GM12875 (cell line): ENCODE measurements at regions not wholly inside any gene's neighbourhood (a gene's known extent, or its start where the extent isn't known, plus 50 kb on each side); places are given as distances from the start of the nearest gene placed in this dataset.

Source experiments
- H3K4me3 ChIP-seq: one replicate; pipeline ENCODE4 v1.5.1; 2011; ENCODE audit warnings: low read depth, low read length, control low read depth
- CTCF ChIP-seq: IDR thresholded peaks from 2 replicates; pipeline ENCODE4 v1.5.1; 2011; ENCODE audit warnings: low read depth, mild to moderate bottlenecking, control low read depth, inconsistent platforms, low read length, moderate library complexity, borderline replicate concordance; ENCODE audit not compliant: insufficient read depth

GRCh38 chr3:27993051-27993450 is 248.4 kb upstream of the CMC1 start:
- no peak overlapping the region for H3K4me3 ChIP-seq
- TF ChIP-seq CTCF = no peak

- no peak for TF ChIP-seq CTCF
- H3K4me3 ChIP-seq = no peak overlapping the region
Measured at GRCh38 chr3:28000608-28001007, 240.8 kb upstream of the CMC1 start.

GRCh38 chr3:28008235-28008634 is 233.2 kb upstream of the CMC1 start:
- H3K4me3 ChIP-seq = no peak overlapping the region
- no peak for TF ChIP-seq CTCF

GRCh38 chr3:28012830-28013229 is 228.6 kb upstream of the CMC1 start:
- no peak overlapping the region for H3K4me3 ChIP-seq
- TF ChIP-seq CTCF = no peak

- no peak overlapping the region for H3K4me3 ChIP-seq
- TF ChIP-seq CTCF = no peak
Measured at GRCh38 chr3:28013864-28014473, 227.4 kb upstream of the CMC1 start.

GRCh38 chr3:28018925-28019718 is 222.3 kb upstream of the CMC1 start:
- TF ChIP-seq CTCF = no peak
- H3K4me3 ChIP-seq = no peak overlapping the region

GRCh38 chr3:28019740-28020139 is 221.7 kb upstream of the CMC1 start:
- TF ChIP-seq CTCF = no peak
- H3K4me3 ChIP-seq = no peak overlapping the region
